A549 (cell line): ENCODE measurements at regions not wholly inside any gene's neighbourhood (a gene's known extent, or its start where the extent isn't known, plus 50 kb on each side); places are given as distances from the start of the nearest gene placed in this dataset.

Source experiments
- CTCF ChIP-seq: fragments of >200 bp; sonication (Bioruptor Twin); formaldehyde crosslinking; IDR thresholded peaks from 3 replicates; pipeline ENCODE4 v1.5.1; 2016
- ELK1 ChIP-seq: fragments of 150-350 bp; IDR thresholded peaks from 2 replicates; pipeline ENCODE4 v1.6.1; 2014; ENCODE audit warnings: low read depth, mild to moderate bottlenecking, low read length
- MYC ChIP-seq: IDR thresholded peaks from 2 replicates; pipeline ENCODE4 v1.6.1; 2012; ENCODE audit warnings: mild to moderate bottlenecking, inconsistent platforms, low read length, improper control_type of control experiment, borderline replicate concordance
- POLR2A ChIP-seq: IDR thresholded peaks from 2 replicates; pipeline ENCODE4 v1.6.1; 2012; ENCODE audit warnings: mild to moderate bottlenecking, low read length
- POLR2AphosphoS2 ChIP-seq: conservative IDR thresholded peaks from 2 replicates; pipeline ENCODE4 v1.6.1; 2012; ENCODE audit warnings: low read length, improper control_type of control experiment, inconsistent platforms
- RAD21 ChIP-seq, 2 experiments: fragments of >200 bp in 1 of 2; sonication (Bioruptor Twin) in 1 of 2; formaldehyde crosslinking in 1 of 2; IDR thresholded peaks in 1 of 2; conservative IDR thresholded peaks in 1 of 2; 2 replicates in 1 of 2; 3 replicates in 1 of 2; pipeline ENCODE4 v1.6.1; 2012 to 2018; ENCODE audit warnings: inconsistent platforms in 1 of 2
- RFX5 ChIP-seq: fragments of 450-650 bp; IDR thresholded peaks from 2 replicates; pipeline ENCODE4 v1.7.1; 2014; ENCODE audit warnings: antibody characterized with exemption, mild to moderate bottlenecking, moderate library complexity
- RNF2 ChIP-seq: fragments of 200-600 bp; sonication (generic); IDR thresholded peaks from 2 replicates; pipeline ENCODE4 v1.6.1; 2016; ENCODE audit warnings: low read depth, mild to moderate bottlenecking, antibody characterized with exemption, moderate library complexity, borderline replicate concordance

- TF ChIP-seq CTCF, result no peak
- TF ChIP-seq RNF2, result no peak
- no peak for TF ChIP-seq MYC
- TF ChIP-seq POLR2A, result no peak
- TF ChIP-seq POLR2AphosphoS2, result no peak
- TF ChIP-seq ELK1, result no peak
- no peak for TF ChIP-seq RAD21 (conservative IDR thresholded peaks at IDR 0.05 in 1 of 2, IDR thresholded peaks at IDR 0.05 in 1 of 2)
- no peak for TF ChIP-seq RFX5
Observed at GRCh38 chr5:107269256-107269655, 401.5 kb downstream of the EFNA5 start.
